DOHH2 (cell line): ENCODE measurements at regions not wholly inside any gene's neighbourhood (a gene's known extent, or its start where the extent isn't known, plus 50 kb on each side); places are given as distances from the start of the nearest gene placed in this dataset.

ENCODE experiments used
- CTCF ChIP-seq: fragments of 200-600 bp; sonication (generic); IDR thresholded peaks from one replicate; pipeline ENCODE4 v1.5.1; 2014; ENCODE audit warnings: antibody characterized with exemption, mild to moderate bottlenecking, low read depth, low read length; ENCODE audit not compliant: poor library complexity, severe bottlenecking
- EZH2phosphoT487 ChIP-seq: fragments of 200-600 bp; sonication (generic); IDR thresholded peaks from 2 replicates; pipeline ENCODE4 v1.6.1; 2017; ENCODE audit warnings: borderline replicate concordance, mild to moderate bottlenecking, antibody characterized with exemption, low read length, moderate library complexity, mixed read lengths

DNA sequence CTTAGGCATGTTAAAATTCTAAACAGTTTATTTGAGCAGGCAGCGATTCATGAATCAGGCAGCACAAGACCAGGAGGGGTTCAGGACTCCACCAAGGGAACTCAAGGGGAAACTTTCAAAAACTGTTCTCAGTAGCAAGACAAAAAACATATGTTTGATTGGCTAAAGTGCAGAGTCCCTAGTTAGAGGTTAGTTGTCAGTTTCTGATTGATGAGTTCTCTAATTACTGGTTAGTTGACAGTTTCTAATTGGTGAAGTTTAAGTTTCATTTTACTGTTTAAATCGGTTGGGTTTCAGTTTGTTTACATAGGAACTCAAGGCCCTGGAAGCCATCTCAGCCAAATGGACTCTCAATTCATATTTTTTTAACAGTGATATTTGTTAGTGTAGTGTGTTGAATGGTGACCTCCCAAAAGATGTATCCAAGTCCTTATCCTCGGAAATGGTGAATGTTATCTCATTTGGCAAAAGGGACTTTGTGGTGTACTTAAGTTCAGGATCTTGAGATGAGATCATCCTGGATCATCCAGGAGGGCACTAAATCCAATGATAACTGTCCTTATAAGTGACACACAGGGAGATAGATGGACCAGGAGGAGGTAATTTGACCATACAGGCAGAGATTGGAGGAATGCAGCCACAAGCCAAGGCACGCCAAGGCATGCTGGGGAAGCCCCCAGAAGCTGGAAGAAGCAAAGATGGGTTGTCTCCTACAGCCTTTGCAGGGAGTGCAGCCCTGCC lies 219.2 kb upstream of the RAI14 start:
- no peak for TF ChIP-seq CTCF
- TF ChIP-seq EZH2phosphoT487, result no peak
